GM23338 (cell line): ENCODE measurements at regions not wholly inside any gene's neighbourhood (a gene's known extent, or its start where the extent isn't known, plus 50 kb on each side); places are given as distances from the start of the nearest gene placed in this dataset.

Experiments used
- CTCF ChIP-seq, 2 experiments: fragments of 200-600 bp in 1 of 2; sonication (generic) in 1 of 2; conservative IDR thresholded peaks; 2 replicates each; pipeline versions ENCODE4 v1.5.1 to v1.6.1; 2016 to 2017; ENCODE audit warnings: antibody characterized with exemption in 2 of 2, low read depth in 2 of 2, mild to moderate bottlenecking in 2 of 2, moderate library complexity in 1 of 2
- POLR2AphosphoS5 ChIP-seq: IDR thresholded peaks from 2 replicates; pipeline ENCODE4 v1.6.1; 2016; ENCODE audit warnings: antibody characterized with exemption, low read depth
- REST ChIP-seq: IDR thresholded peaks from one replicate; pipeline ENCODE4 v1.6.1; 2018; ENCODE audit warnings: antibody characterized with exemption; ENCODE audit not compliant: unreplicated experiment
- ZNF462 ChIP-seq: fragments of 250-450 bp; sonication (Bioruptor Pico); IDR thresholded peaks from 2 replicates; pipeline ENCODE4 v1.5.0; 2020; ENCODE audit warnings: mild to moderate bottlenecking, moderate library complexity

GRCh38 chr4:108355186-108355901 is 186.6 kb upstream of the LEF1 start (continued):
- TF ChIP-seq ZNF462 (no peak), CTCF (conservative IDR thresholded peaks at IDR 0.05; ENCODE audit: low read depth in 2 of 2) (no peak), POLR2AphosphoS5 (no peak), REST (no peak)
